ENCODE measurements at regions not wholly inside any gene's neighbourhood (a gene's known extent, or its start where the extent isn't known, plus 50 kb on each side); places are given as distances from the start of the nearest gene placed in this dataset.

DNA sequence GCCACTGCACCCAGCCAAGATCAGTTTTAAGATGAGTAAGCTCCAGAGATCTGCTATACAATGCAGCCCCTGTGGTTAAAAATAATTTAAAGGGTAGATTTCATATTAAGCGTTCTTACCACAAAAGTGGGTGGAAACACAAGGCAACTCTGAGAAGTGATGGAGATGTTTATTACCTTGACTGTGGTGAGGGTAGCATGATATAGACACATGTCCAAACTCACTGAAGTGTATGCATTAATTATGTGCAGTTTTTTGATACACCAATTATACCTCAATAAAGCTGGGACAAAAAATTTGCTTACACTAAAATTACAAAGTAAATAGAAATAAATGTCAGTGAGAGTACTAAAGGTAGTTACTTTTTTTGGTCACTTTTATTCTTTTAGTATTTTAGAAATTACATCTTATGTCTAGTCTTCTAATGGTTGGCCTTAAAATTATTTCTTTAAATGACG, 696.5 kb downstream of the UQCRFS1 start:
- Histone ChIP-seq H3K4me1 (no peaks in the 10 kb centered on the region), H3K4me2 (no peak overlapping the region), H3K4me3 (no peak overlapping the region), H3K9me3 (no peaks in the 10 kb centered on the region; the same call in 2 of the 3 replicates), H3K27ac (no peak overlapping the region)
- CTCF ChIA-PET = no interaction called here
- WGBS (ENCODE audit: missing lambda C conversion rate) = 37% methylated on average over 2 of the region's 2 CpGs
- FAIRE-seq (peak; percentile 96), DNase-seq (ENCODE audit: low read depth in 1 of 2, low spot score in 1 of 2) (no peak), ATAC-seq (no peak)
- POLR2A ChIA-PET = no interaction called here
- TF ChIP-seq HOXB13 (CRISPR knock-in tag; IDR thresholded peaks at IDR 0.05; ENCODE audit: low read depth) (no peak), HOXA7 (CRISPR knock-in tag; IDR thresholded peaks at IDR 0.05) (no peak), RARB (CRISPR knock-in tag; IDR thresholded peaks at IDR 0.05) (no peak), MAFK (IDR thresholded peaks at IDR 0.05; ENCODE audit: partially characterized antibody) (no peak), CBX2 (IDR thresholded peaks at IDR 0.05; ENCODE audit: borderline replicate concordance, low read depth) (no peak), SREBF2 (IDR thresholded peaks at IDR 0.05) (no peak), ZNF302 (CRISPR knock-in tag; IDR thresholded peaks at IDR 0.05) (no peak), TP53 (CRISPR knock-in tag; IDR thresholded peaks at IDR 0.05) (no peak), ESRRA (IDR thresholded peaks at IDR 0.05; ENCODE audit: borderline replicate concordance, low read length) (no peak), FOSB (CRISPR knock-in tag; IDR thresholded peaks at IDR 0.05) (no peak)
- TF ChIP-seq, protein P1, sequence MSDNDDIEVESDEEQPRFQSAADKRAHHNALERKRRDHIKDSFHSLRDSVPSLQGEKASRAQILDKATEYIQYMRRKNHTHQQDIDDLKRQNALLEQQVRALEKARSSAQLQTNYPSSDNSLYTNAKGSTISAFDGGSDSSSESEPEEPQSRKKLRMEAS (IDR thresholded peaks at IDR 0.05) = no peak
- TF ChIP-seq, protein P2, sequence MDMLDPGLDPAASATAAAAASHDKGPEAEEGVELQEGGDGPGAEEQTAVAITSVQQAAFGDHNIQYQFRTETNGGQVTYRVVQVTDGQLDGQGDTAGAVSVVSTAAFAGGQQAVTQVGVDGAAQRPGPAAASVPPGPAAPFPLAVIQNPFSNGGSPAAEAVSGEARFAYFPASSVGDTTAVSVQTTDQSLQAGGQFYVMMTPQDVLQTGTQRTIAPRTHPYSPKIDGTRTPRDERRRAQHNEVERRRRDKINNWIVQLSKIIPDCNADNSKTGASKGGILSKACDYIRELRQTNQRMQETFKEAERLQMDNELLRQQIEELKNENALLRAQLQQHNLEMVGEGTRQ (IDR thresholded peaks at IDR 0.05) = no peak

DNA sequence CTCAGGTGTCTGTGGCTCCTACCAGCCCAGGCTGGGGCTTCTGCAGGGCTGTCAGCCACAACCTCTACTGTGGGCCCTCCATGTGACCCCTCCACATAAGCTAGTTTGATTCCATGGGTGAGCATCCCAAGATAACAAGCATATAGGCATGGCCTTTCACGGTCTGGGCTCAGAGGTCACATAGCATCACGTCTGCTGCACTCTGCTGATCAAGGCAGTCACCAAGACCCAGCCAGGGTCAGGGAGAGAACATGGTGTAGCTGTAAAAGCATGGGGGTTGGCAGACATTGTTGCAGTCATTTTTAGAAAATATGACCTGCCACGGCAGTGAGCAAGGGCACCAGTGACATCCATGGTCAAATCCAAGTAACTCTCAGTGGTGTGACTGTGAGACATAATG, 698.8 kb downstream of the UQCRFS1 start:
- no peak for DNase-seq (ENCODE audit: low read depth in 1 of 2, low spot score in 1 of 2)
- no peak for ATAC-seq
- H3K4me2 ChIP-seq = no peak overlapping the region
- H3K4me3 ChIP-seq = no peak overlapping the region
- FAIRE-seq = no peak
- TF ChIP-seq EHF (CRISPR knock-in tag; IDR thresholded peaks at IDR 0.05) = no peak
- TF ChIP-seq, protein P3, sequence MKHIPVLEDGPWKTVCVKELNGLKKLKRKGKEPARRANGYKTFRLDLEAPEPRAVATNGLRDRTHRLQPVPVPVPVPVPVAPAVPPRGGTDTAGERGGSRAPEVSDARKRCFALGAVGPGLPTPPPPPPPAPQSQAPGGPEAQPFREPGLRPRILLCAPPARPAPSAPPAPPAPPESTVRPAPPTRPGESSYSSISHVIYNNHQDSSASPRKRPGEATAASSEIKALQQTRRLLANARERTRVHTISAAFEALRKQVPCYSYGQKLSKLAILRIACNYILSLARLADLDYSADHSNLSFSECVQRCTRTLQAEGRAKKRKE (CRISPR knock-in tag; IDR thresholded peaks at IDR 0.05; ENCODE audit: low read depth) = no peak
- no peak for TF ChIP-seq HDAC2 (IDR thresholded peaks at IDR 0.05)
- TF ChIP-seq CHD4 (IDR thresholded peaks at IDR 0.05; ENCODE audit: borderline replicate concordance) = no peak
- no peak for TF ChIP-seq BHLHE40 (IDR thresholded peaks at IDR 0.05; ENCODE audit: low read depth, low read length)
- no peak for TF ChIP-seq ESRRA (IDR thresholded peaks at IDR 0.05; ENCODE audit: borderline replicate concordance, low read length)
- TF ChIP-seq SMC3 (IDR thresholded peaks at IDR 0.05) = no peak
- no peak for TF ChIP-seq CHD2 (IDR thresholded peaks at IDR 0.05; ENCODE audit: low read length, partially characterized antibody)
- TF ChIP-seq NPAS2 (CRISPR knock-in tag; IDR thresholded peaks at IDR 0.05; ENCODE audit: borderline replicate concordance) = no peak
- no peak for TF ChIP-seq HOXB5 (CRISPR knock-in tag; IDR thresholded peaks at IDR 0.05)
- WGBS (ENCODE audit: missing lambda C conversion rate) = 0% methylated on average over 3 of the region's 3 CpGs
- no peak overlapping the region for H3K27ac ChIP-seq
- ChIA-PET CTCF (interaction anchor here (0.5 kb wide), 1 partner anchor 689 kb away, joined by 3 read pairs; no protein-coding TSS in a partner anchor), POLR2A (no interaction called here)
- H3K4me1 ChIP-seq = no peaks in the 10 kb centered on the region
- H3K9me3 ChIP-seq = no peaks in the 10 kb centered on the region

DNA sequence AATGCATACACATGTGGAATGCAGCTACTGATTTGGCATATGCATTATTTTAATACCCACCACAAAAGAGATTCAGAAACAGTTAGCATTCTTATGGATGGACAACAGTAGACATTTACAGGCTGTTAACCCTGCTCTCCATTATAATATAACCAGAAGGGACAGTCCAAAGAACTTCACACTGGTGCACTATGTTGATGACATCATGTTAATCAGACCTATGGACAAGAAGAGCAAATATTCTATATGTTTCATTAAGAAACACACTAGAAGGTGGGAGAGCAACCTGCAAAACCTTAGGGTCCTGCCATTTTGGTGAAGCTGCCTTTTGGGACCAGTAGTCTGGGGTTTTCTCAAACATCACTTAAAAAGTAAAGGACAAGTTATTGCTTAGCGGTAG, 701.3 kb downstream of the UQCRFS1 start:
- ATAC-seq = no peak
- no peak overlapping the region for H3K27ac ChIP-seq
- DNase-seq (ENCODE audit: low read depth in 1 of 2, low spot score in 1 of 2) = no peak
- WGBS (ENCODE audit: missing lambda C conversion rate) = 9% methylated on average over 1 of the region's 1 CpG
- peaks cover 9% of the 10 kb centered on the region; the same call in 1 of the 3 replicates for H3K9me3 ChIP-seq
- POLR2A ChIA-PET = no interaction called here
- H3K4me1 ChIP-seq = no peaks in the 10 kb centered on the region
- FAIRE-seq = peak; percentile 49
- no peak overlapping the region for H3K4me2 ChIP-seq
- CTCF ChIA-PET = interaction anchor here (0.8 kb wide), 1 partner anchor 20 kb away, joined by 3 read pairs; no protein-coding TSS in a partner anchor
- no peak overlapping the region for H3K4me3 ChIP-seq
- TF ChIP-seq, protein P4, sequence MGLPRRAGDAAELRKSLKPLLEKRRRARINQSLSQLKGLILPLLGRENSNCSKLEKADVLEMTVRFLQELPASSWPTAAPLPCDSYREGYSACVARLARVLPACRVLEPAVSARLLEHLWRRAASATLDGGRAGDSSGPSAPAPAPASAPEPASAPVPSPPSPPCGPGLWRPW (IDR thresholded peaks at IDR 0.05) = no peak
- no peak for TF ChIP-seq SREBF2 (IDR thresholded peaks at IDR 0.05)
- TF ChIP-seq KDM5A (IDR thresholded peaks at IDR 0.05) = no peak
- TF ChIP-seq ESRRA (IDR thresholded peaks at IDR 0.05; ENCODE audit: borderline replicate concordance, low read length) = no peak
- no peak for TF ChIP-seq KDM1A (IDR thresholded peaks at IDR 0.05; ENCODE audit: low read depth)
- TF ChIP-seq, protein P5, sequence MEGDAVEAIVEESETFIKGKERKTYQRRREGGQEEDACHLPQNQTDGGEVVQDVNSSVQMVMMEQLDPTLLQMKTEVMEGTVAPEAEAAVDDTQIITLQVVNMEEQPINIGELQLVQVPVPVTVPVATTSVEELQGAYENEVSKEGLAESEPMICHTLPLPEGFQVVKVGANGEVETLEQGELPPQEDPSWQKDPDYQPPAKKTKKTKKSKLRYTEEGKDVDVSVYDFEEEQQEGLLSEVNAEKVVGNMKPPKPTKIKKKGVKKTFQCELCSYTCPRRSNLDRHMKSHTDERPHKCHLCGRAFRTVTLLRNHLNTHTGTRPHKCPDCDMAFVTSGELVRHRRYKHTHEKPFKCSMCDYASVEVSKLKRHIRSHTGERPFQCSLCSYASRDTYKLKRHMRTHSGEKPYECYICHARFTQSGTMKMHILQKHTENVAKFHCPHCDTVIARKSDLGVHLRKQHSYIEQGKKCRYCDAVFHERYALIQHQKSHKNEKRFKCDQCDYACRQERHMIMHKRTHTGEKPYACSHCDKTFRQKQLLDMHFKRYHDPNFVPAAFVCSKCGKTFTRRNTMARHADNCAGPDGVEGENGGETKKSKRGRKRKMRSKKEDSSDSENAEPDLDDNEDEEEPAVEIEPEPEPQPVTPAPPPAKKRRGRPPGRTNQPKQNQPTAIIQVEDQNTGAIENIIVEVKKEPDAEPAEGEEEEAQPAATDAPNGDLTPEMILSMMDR (IDR thresholded peaks at IDR 0.05) = no peak
- no peak for TF ChIP-seq SMC3 (IDR thresholded peaks at IDR 0.05)
- no peak for TF ChIP-seq FOSL2 (IDR thresholded peaks at IDR 0.05)
- TF ChIP-seq FOSL2 (CRISPR knock-in tag; IDR thresholded peaks at IDR 0.05) = no peak
- no peak for TF ChIP-seq MAFK (IDR thresholded peaks at IDR 0.05; ENCODE audit: partially characterized antibody)
- TF ChIP-seq, protein P2 (IDR thresholded peaks at IDR 0.05) = no peak
- no peak for TF ChIP-seq MYC (IDR thresholded peaks at IDR 0.05; ENCODE audit: borderline replicate concordance, low read length)
- TF ChIP-seq HOXA7 (CRISPR knock-in tag; IDR thresholded peaks at IDR 0.05) = no peak
- TF ChIP-seq HDAC2 (IDR thresholded peaks at IDR 0.05) = no peak
- TF ChIP-seq EHMT2 (IDR thresholded peaks at IDR 0.05; ENCODE audit: low read depth) = no peak
- TF ChIP-seq RFX5 (IDR thresholded peaks at IDR 0.05) = no peak
- no peak for TF ChIP-seq GATA3 (IDR thresholded peaks at IDR 0.05; ENCODE audit: borderline replicate concordance)

Measured in A549 (cell line).